HepG2 (cell line): ENCODE measurements at regions not wholly inside any gene's neighbourhood (a gene's known extent, or its start where the extent isn't known, plus 50 kb on each side); places are given as distances from the start of the nearest gene placed in this dataset.
A peak's percentile ranks its signal among the peaks of the same experiment; 100 is the strongest.

Source experiments
- HDAC1 ChIP-seq: sonication (generic); formaldehyde crosslinking; IDR thresholded peaks from 2 replicates; pipeline ENCODE4 v1.5.1; 2020; ENCODE audit warnings: mild to moderate bottlenecking, missing genetic modification reagents
- ISL2 ChIP-seq: sonication (generic); formaldehyde crosslinking; IDR thresholded peaks from 2 replicates; pipeline ENCODE4 v1.5.0; 2020; ENCODE audit warnings: missing genetic modification reagents
- NFKBIZ ChIP-seq: IDR thresholded peaks from 2 replicates; pipeline ENCODE4 v1.6.1; 2018; ENCODE audit warnings: missing genetic modification reagents, missing compliant biosample characterization
- THRA ChIP-seq: sonication (generic); formaldehyde crosslinking; IDR thresholded peaks from 2 replicates; pipeline ENCODE4 v1.4.0; 2020; ENCODE audit warnings: missing genetic modification reagents, borderline replicate concordance
- ZNF333 ChIP-seq: sonication (generic); formaldehyde crosslinking; IDR thresholded peaks from 2 replicates; pipeline ENCODE4 v1.4.0; 2020; ENCODE audit warnings: mild to moderate bottlenecking, missing genetic modification reagents, borderline replicate concordance
- ZNF512 ChIP-seq: sonication (generic); formaldehyde crosslinking; IDR thresholded peaks from 2 replicates; pipeline ENCODE4 v1.4.0; 2020; ENCODE audit warnings: mild to moderate bottlenecking, missing genetic modification reagents
- ZNF710 ChIP-seq: sonication (generic); formaldehyde crosslinking; IDR thresholded peaks from 2 replicates; pipeline ENCODE4 v1.5.0; 2020; ENCODE audit warnings: mild to moderate bottlenecking, missing genetic modification reagents, borderline replicate concordance
- TF ChIP-seq, protein P1 (sequence below): sonication (generic); formaldehyde crosslinking; conservative IDR thresholded peaks from 2 replicates; pipeline ENCODE4 v1.8.0; 2022; ENCODE audit warnings: mild to moderate bottlenecking, moderate library complexity, missing genetic modification reagents

GRCh38 chr10:78539247-78539766 lies 505.6 kb downstream of the RPS24 start (continued):
- TF ChIP-seq ZNF512 (CRISPR knock-in tag) (0 out of 2 replicates have a peak, but pooled peaks have one; percentile 54), ZNF333 (CRISPR knock-in tag) (no peak), HDAC1 (peak; percentile 85), THRA (peak; percentile 92; the same call in 1 of the 2 replicates), NFKBIZ (peak; percentile 67; the same call in 1 of the 2 replicates), ISL2 (no peak), ZNF710 (CRISPR knock-in tag) (peak; percentile 57; the same call in 1 of the 2 replicates)
- TF ChIP-seq, protein P1, sequence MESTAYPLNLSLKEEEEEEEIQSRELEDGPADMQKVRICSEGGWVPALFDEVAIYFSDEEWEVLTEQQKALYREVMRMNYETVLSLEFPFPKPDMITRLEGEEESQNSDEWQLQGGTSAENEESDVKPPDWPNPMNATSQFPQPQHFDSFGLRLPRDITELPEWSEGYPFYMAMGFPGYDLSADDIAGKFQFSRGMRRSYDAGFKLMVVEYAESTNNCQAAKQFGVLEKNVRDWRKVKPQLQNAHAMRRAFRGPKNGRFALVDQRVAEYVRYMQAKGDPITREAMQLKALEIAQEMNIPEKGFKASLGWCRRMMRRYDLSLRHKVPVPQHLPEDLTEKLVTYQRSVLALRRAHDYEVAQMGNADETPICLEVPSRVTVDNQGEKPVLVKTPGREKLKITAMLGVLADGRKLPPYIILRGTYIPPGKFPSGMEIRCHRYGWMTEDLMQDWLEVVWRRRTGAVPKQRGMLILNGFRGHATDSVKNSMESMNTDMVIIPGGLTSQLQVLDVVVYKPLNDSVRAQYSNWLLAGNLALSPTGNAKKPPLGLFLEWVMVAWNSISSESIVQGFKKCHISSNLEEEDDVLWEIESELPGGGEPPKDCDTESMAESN (CRISPR knock-in tag), result peak; percentile 73; the same call in 1 of the 2 replicates
